ENCODE measurements at regions not wholly inside any gene's neighbourhood (a gene's known extent, or its start where the extent isn't known, plus 50 kb on each side); places are given as distances from the start of the nearest gene placed in this dataset.

GRCh38 chr17:52751051-52751450 lies 592.5 kb upstream of the CA10 start:
- Histone ChIP-seq H3K36me3 (ENCODE audit: control insufficient read depth in 1 of 2, insufficient read depth in 2 of 2, low read length in 2 of 2) (no peaks in the 10 kb centered on the region), H3K9me3 (ENCODE audit: control insufficient read depth in 1 of 2, low read length in 2 of 2) (no peaks in the 10 kb centered on the region), H3K4me1 (ENCODE audit: control insufficient read depth in 1 of 2, insufficient read depth in 2 of 2, low read length in 2 of 2) (no peaks in the 10 kb centered on the region)

GRCh38 chr17:52744179-52744578 lies 585.7 kb upstream of the CA10 start:
- Histone ChIP-seq H3K27ac (ENCODE audit: low read length) (no peak overlapping the region), H3K27me3 (ENCODE audit: low read depth, low read length) (no peaks in the 10 kb centered on the region), H3K36me3 (ENCODE audit: control insufficient read depth in 1 of 2, insufficient read depth in 2 of 2, low read length in 2 of 2) (no peaks in the 10 kb centered on the region), H3K4me1 (ENCODE audit: control insufficient read depth in 1 of 2, insufficient read depth in 2 of 2, low read length in 2 of 2) (peaks cover 0 to 4% of the 10 kb centered on the region in 2 donors), H3K9me3 (ENCODE audit: control insufficient read depth in 1 of 2, low read length in 2 of 2) (no peaks in the 10 kb centered on the region), H3K4me3 (ENCODE audit: low read depth in 1 of 2, low read length in 2 of 2) (no peak overlapping the region)

More at GRCh38 chr17:52751051-52751450, 592.5 kb upstream of the CA10 start:
- Histone ChIP-seq H3K27ac (ENCODE audit: low read length) (no peak overlapping the region), H3K4me3 (ENCODE audit: low read depth in 1 of 2, low read length in 2 of 2) (no peak overlapping the region), H3K27me3 (ENCODE audit: low read depth, low read length) (no peaks in the 10 kb centered on the region)

GRCh38 chr17:52740006-52740405 lies 581.5 kb upstream of the CA10 start:
- Histone ChIP-seq H3K27me3 (ENCODE audit: low read depth, low read length) (no peaks in the 10 kb centered on the region), H3K4me3 (ENCODE audit: low read depth in 1 of 2, low read length in 2 of 2) (no peak overlapping the region), H3K27ac (ENCODE audit: low read length) (no peak overlapping the region), H3K9me3 (ENCODE audit: control insufficient read depth in 1 of 2, low read length in 2 of 2) (no peaks in the 10 kb centered on the region), H3K4me1 (ENCODE audit: control insufficient read depth in 1 of 2, insufficient read depth in 2 of 2, low read length in 2 of 2) (peaks cover 0 to 4% of the 10 kb centered on the region in 2 donors), H3K36me3 (ENCODE audit: control insufficient read depth in 1 of 2, insufficient read depth in 2 of 2, low read length in 2 of 2) (no peaks in the 10 kb centered on the region)

GRCh38 chr17:52738791-52739190 lies 580.3 kb upstream of the CA10 start:
- H3K27ac ChIP-seq (ENCODE audit: low read length), result no peak overlapping the region
- peaks cover 0 to 4% of the 10 kb centered on the region in 2 donors for H3K4me1 ChIP-seq (ENCODE audit: control insufficient read depth in 1 of 2, insufficient read depth in 2 of 2, low read length in 2 of 2)
- no peaks in the 10 kb centered on the region for H3K9me3 ChIP-seq (ENCODE audit: control insufficient read depth in 1 of 2, low read length in 2 of 2)
- no peaks in the 10 kb centered on the region for H3K36me3 ChIP-seq (ENCODE audit: control insufficient read depth in 1 of 2, insufficient read depth in 2 of 2, low read length in 2 of 2)
- H3K27me3 ChIP-seq (ENCODE audit: low read depth, low read length), result no peaks in the 10 kb centered on the region
- H3K4me3 ChIP-seq (ENCODE audit: low read depth in 1 of 2, low read length in 2 of 2), result no peak overlapping the region

- Histone ChIP-seq H3K4me1 (ENCODE audit: control insufficient read depth in 1 of 2, insufficient read depth in 2 of 2, low read length in 2 of 2) (peaks cover 0 to 4% of the 10 kb centered on the region in 2 donors), H3K36me3 (ENCODE audit: control insufficient read depth in 1 of 2, insufficient read depth in 2 of 2, low read length in 2 of 2) (no peaks in the 10 kb centered on the region), H3K4me3 (ENCODE audit: low read depth in 1 of 2, low read length in 2 of 2) (no peak overlapping the region), H3K27ac (ENCODE audit: low read length) (no peak overlapping the region), H3K9me3 (ENCODE audit: control insufficient read depth in 1 of 2, low read length in 2 of 2) (no peaks in the 10 kb centered on the region), H3K27me3 (ENCODE audit: low read depth, low read length) (no peaks in the 10 kb centered on the region)
Measured at GRCh38 chr17:52737071-52737470, 578.6 kb upstream of the CA10 start.

- no peaks in the 10 kb centered on the region for H3K4me1 ChIP-seq (ENCODE audit: control insufficient read depth in 1 of 2, insufficient read depth in 2 of 2, low read length in 2 of 2)
- no peaks in the 10 kb centered on the region for H3K27me3 ChIP-seq (ENCODE audit: low read depth, low read length)
- H3K36me3 ChIP-seq (ENCODE audit: control insufficient read depth in 1 of 2, insufficient read depth in 2 of 2, low read length in 2 of 2), result no peaks in the 10 kb centered on the region
- no peaks in the 10 kb centered on the region for H3K9me3 ChIP-seq (ENCODE audit: control insufficient read depth in 1 of 2, low read length in 2 of 2)
- no peak overlapping the region for H3K4me3 ChIP-seq (ENCODE audit: low read depth in 1 of 2, low read length in 2 of 2)
- H3K27ac ChIP-seq (ENCODE audit: low read length), result no peak overlapping the region
Measured at GRCh38 chr17:52732841-52733240, 574.3 kb upstream of the CA10 start.

- Histone ChIP-seq H3K27ac (ENCODE audit: low read length) (no peak overlapping the region), H3K36me3 (ENCODE audit: control insufficient read depth in 1 of 2, insufficient read depth in 2 of 2, low read length in 2 of 2) (no peaks in the 10 kb centered on the region), H3K4me1 (ENCODE audit: control insufficient read depth in 1 of 2, insufficient read depth in 2 of 2, low read length in 2 of 2) (no peaks in the 10 kb centered on the region), H3K9me3 (ENCODE audit: control insufficient read depth in 1 of 2, low read length in 2 of 2) (no peaks in the 10 kb centered on the region), H3K4me3 (ENCODE audit: low read depth in 1 of 2, low read length in 2 of 2) (no peak overlapping the region), H3K27me3 (ENCODE audit: low read depth, low read length) (no peaks in the 10 kb centered on the region)
Measured at GRCh38 chr17:52724578-52724977, 566.1 kb upstream of the CA10 start.

- no peak overlapping the region for H3K27ac ChIP-seq (ENCODE audit: low read length)
- no peaks in the 10 kb centered on the region for H3K9me3 ChIP-seq (ENCODE audit: control insufficient read depth in 1 of 2, low read length in 2 of 2)
- H3K27me3 ChIP-seq (ENCODE audit: low read depth, low read length), result no peaks in the 10 kb centered on the region
- no peaks in the 10 kb centered on the region for H3K36me3 ChIP-seq (ENCODE audit: control insufficient read depth in 1 of 2, insufficient read depth in 2 of 2, low read length in 2 of 2)
- H3K4me3 ChIP-seq (ENCODE audit: low read depth in 1 of 2, low read length in 2 of 2), result no peak overlapping the region
- H3K4me1 ChIP-seq (ENCODE audit: control insufficient read depth in 1 of 2, insufficient read depth in 2 of 2, low read length in 2 of 2), result no peaks in the 10 kb centered on the region
Measured at GRCh38 chr17:52721910-52722309, 563.4 kb upstream of the CA10 start.

GRCh38 chr17:52710363-52710901 lies 551.9 kb upstream of the CA10 start:
- no peaks in the 10 kb centered on the region for H3K36me3 ChIP-seq (ENCODE audit: control insufficient read depth in 1 of 2, insufficient read depth in 2 of 2, low read length in 2 of 2)
- H3K27ac ChIP-seq (ENCODE audit: low read length), result no peak overlapping the region
- no peaks in the 10 kb centered on the region for H3K4me1 ChIP-seq (ENCODE audit: control insufficient read depth in 1 of 2, insufficient read depth in 2 of 2, low read length in 2 of 2)
- H3K4me3 ChIP-seq (ENCODE audit: low read depth in 1 of 2, low read length in 2 of 2), result no peak overlapping the region
- H3K27me3 ChIP-seq (ENCODE audit: low read depth, low read length), result no peaks in the 10 kb centered on the region
- no peaks in the 10 kb centered on the region for H3K9me3 ChIP-seq (ENCODE audit: control insufficient read depth in 1 of 2, low read length in 2 of 2)

- H3K27ac ChIP-seq (ENCODE audit: low read length), result no peak overlapping the region
- no peaks in the 10 kb centered on the region for H3K4me1 ChIP-seq (ENCODE audit: control insufficient read depth in 1 of 2, insufficient read depth in 2 of 2, low read length in 2 of 2)
- H3K9me3 ChIP-seq (ENCODE audit: control insufficient read depth in 1 of 2, low read length in 2 of 2), result no peaks in the 10 kb centered on the region
- no peak overlapping the region for H3K4me3 ChIP-seq (ENCODE audit: low read depth in 1 of 2, low read length in 2 of 2)
- H3K36me3 ChIP-seq (ENCODE audit: control insufficient read depth in 1 of 2, insufficient read depth in 2 of 2, low read length in 2 of 2), result no peaks in the 10 kb centered on the region
- H3K27me3 ChIP-seq (ENCODE audit: low read depth, low read length), result no peaks in the 10 kb centered on the region
Measured at GRCh38 chr17:52709724-52710123, 551.2 kb upstream of the CA10 start.

- no peak overlapping the region for H3K27ac ChIP-seq (ENCODE audit: low read length)
- no peaks in the 10 kb centered on the region for H3K9me3 ChIP-seq (ENCODE audit: control insufficient read depth in 1 of 2, low read length in 2 of 2)
- H3K4me3 ChIP-seq (ENCODE audit: low read depth in 1 of 2, low read length in 2 of 2), result no peak overlapping the region
- H3K4me1 ChIP-seq (ENCODE audit: control insufficient read depth in 1 of 2, insufficient read depth in 2 of 2, low read length in 2 of 2), result no peaks in the 10 kb centered on the region
- no peaks in the 10 kb centered on the region for H3K27me3 ChIP-seq (ENCODE audit: low read depth, low read length)
- no peaks in the 10 kb centered on the region for H3K36me3 ChIP-seq (ENCODE audit: control insufficient read depth in 1 of 2, insufficient read depth in 2 of 2, low read length in 2 of 2)
Measured at GRCh38 chr17:52696362-52696761, 537.8 kb upstream of the CA10 start.

- H3K4me3 ChIP-seq (ENCODE audit: low read depth in 1 of 2, low read length in 2 of 2), result no peak overlapping the region
- no peak overlapping the region for H3K27ac ChIP-seq (ENCODE audit: low read length)
- no peaks in the 10 kb centered on the region for H3K36me3 ChIP-seq (ENCODE audit: control insufficient read depth in 1 of 2, insufficient read depth in 2 of 2, low read length in 2 of 2)
- no peaks in the 10 kb centered on the region for H3K4me1 ChIP-seq (ENCODE audit: control insufficient read depth in 1 of 2, insufficient read depth in 2 of 2, low read length in 2 of 2)
- peaks cover 0 to 2% of the 10 kb centered on the region in 2 donors for H3K9me3 ChIP-seq (ENCODE audit: control insufficient read depth in 1 of 2, low read length in 2 of 2)
- H3K27me3 ChIP-seq (ENCODE audit: low read depth, low read length), result no peaks in the 10 kb centered on the region
Measured at GRCh38 chr17:52686140-52686539, 527.6 kb upstream of the CA10 start.
